PFSK-1 (cell line): ENCODE measurements at regions not wholly inside any gene's neighbourhood (a gene's known extent, or its start where the extent isn't known, plus 50 kb on each side); places are given as distances from the start of the nearest gene placed in this dataset.

Source experiments
- FOXP2 ChIP-seq: optimal IDR thresholded peaks from 2 replicates; pipeline ENCODE3; 2011; ENCODE audit warnings: borderline replicate concordance, control low read depth, inconsistent platforms; ENCODE audit not compliant: insufficient read depth; ENCODE audit errors: extremely low read length, extremely low read depth
- POLR2AphosphoS5 ChIP-seq: IDR thresholded peaks from 2 replicates; pipeline ENCODE4 v1.6.1; 2012; ENCODE audit warnings: low read depth, mild to moderate bottlenecking, control low read depth, low read length, moderate library complexity
- SIN3A ChIP-seq: IDR thresholded peaks from 2 replicates; pipeline ENCODE4 v1.6.1; 2012; ENCODE audit warnings: mild to moderate bottlenecking, low read length, moderate library complexity, borderline replicate concordance; ENCODE audit not compliant: insufficient read depth
- TAF1 ChIP-seq: IDR thresholded peaks from 2 replicates; pipeline ENCODE4 v1.6.1; 2012; ENCODE audit warnings: low read length, control low read depth, borderline replicate concordance; ENCODE audit not compliant: insufficient read depth
- TF ChIP-seq, protein P1 (sequence below), 2 experiments: IDR thresholded peaks; 2 replicates each; pipeline versions ENCODE4 v1.6.1 to v1.8.0; 2011 to 2012; ENCODE audit warnings: low read depth in 2 of 2, low read length in 2 of 2, control low read depth in 1 of 2, inconsistent platforms in 1 of 2, mild to moderate bottlenecking in 1 of 2, moderate library complexity in 1 of 2; ENCODE audit not compliant: insufficient read depth in 1 of 2

DNA sequence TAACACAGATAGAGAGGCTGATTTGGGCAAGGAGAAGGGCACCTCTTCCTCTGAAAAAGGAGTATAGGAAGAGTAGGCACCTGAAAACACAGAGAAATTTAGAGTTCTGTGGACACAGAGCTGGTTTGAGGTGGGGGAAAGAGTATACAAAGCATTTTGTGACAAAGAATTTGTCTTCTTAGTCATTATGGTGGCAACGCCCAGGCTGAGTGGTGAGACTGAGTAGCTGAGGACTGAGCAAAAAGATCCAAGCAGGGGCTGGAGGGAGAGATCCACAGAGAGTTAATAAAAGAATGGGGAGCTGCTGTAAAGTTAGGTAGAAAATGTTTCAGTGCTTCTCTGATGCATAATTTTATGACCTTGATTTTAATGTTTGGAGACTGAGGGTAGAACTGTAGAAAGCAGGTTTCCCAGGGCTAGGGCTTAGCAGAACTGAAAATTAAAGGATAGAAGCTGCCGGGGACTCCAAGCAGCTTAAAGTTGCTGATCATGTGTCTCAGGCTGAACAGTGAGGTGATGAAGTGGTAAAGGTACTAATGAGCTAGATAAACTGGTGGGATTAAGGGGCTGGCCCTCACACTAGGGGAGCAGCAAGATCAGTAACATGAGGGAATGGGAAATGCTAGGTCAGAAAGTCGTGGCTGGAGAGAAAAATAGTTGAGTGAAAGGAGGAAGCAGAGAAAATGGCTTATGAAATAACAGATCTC, 118.9 kb downstream of the CEP44 start:
- no peak for TF ChIP-seq TAF1
- TF ChIP-seq, protein P1, sequence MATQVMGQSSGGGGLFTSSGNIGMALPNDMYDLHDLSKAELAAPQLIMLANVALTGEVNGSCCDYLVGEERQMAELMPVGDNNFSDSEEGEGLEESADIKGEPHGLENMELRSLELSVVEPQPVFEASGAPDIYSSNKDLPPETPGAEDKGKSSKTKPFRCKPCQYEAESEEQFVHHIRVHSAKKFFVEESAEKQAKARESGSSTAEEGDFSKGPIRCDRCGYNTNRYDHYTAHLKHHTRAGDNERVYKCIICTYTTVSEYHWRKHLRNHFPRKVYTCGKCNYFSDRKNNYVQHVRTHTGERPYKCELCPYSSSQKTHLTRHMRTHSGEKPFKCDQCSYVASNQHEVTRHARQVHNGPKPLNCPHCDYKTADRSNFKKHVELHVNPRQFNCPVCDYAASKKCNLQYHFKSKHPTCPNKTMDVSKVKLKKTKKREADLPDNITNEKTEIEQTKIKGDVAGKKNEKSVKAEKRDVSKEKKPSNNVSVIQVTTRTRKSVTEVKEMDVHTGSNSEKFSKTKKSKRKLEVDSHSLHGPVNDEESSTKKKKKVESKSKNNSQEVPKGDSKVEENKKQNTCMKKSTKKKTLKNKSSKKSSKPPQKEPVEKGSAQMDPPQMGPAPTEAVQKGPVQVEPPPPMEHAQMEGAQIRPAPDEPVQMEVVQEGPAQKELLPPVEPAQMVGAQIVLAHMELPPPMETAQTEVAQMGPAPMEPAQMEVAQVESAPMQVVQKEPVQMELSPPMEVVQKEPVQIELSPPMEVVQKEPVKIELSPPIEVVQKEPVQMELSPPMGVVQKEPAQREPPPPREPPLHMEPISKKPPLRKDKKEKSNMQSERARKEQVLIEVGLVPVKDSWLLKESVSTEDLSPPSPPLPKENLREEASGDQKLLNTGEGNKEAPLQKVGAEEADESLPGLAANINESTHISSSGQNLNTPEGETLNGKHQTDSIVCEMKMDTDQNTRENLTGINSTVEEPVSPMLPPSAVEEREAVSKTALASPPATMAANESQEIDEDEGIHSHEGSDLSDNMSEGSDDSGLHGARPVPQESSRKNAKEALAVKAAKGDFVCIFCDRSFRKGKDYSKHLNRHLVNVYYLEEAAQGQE (IDR thresholded peaks at IDR 0.05; ENCODE audit: insufficient read depth in 1 of 2, low read depth in 2 of 2, low read length in 2 of 2), result no peak
- no peak for TF ChIP-seq POLR2AphosphoS5
- TF ChIP-seq FOXP2, result no peak
- no peak for TF ChIP-seq SIN3A

DNA sequence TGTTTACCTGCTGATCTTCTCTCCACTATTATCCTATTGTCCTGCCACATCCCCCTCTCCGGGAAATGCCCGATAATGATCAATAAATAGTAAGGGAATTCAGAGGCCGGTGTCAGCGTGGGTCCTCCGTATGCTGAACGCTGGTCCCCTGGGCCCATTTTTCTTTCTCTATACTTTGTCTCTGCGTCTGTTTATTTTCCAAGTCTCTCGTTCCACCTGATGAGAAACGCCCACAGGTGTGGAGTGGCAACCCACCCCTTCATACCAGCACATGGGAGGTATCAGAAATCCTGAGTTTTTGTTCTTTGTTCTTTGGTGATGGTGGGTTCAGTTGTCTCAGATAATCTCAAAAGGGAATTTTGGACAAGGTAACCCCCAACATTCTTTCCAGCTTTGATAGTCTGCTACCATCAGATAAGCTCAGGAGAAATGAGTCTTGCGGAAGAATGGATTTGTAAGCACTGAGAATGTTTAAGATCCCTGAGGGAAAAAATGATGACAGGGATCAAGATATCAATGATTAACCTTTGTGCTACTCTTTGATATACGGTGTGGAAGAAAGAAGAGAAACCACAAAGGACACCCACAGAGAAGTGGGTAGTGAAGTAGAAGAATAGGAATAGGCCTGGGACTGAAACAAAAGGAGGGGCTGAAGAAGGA, 117.9 kb downstream of the CEP44 start:
- no peak for TF ChIP-seq SIN3A
- no peak for TF ChIP-seq POLR2AphosphoS5
- TF ChIP-seq TAF1, result no peak
- TF ChIP-seq, protein P1 (IDR thresholded peaks at IDR 0.05; ENCODE audit: insufficient read depth in 1 of 2, low read depth in 2 of 2, low read length in 2 of 2), result no peak
- TF ChIP-seq FOXP2, result no peak

DNA sequence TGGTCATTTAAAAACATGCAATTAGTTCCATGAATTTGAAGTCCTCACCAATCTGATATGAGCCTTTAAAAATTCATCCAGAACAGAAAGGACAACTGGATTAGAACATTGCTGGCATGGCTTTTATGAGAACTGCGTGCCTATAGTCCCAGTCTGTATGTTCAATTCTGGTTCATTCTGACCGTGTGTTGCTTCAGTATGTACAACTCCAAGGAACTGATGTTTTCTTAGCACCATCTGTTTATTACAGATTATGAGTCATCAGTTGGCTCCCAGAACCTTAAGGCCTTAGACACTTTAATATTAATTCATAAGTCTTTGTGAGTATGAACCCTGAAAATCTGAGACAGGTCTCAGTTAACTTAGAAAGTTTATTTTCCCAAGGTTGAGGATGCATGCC, 115.0 kb downstream of the CEP44 start:
- TF ChIP-seq SIN3A (no peak), POLR2AphosphoS5 (no peak), TAF1 (no peak), FOXP2 (no peak)
- TF ChIP-seq, protein P1 (IDR thresholded peaks at IDR 0.05; ENCODE audit: insufficient read depth in 1 of 2, low read depth in 2 of 2, low read length in 2 of 2), result no peak

DNA sequence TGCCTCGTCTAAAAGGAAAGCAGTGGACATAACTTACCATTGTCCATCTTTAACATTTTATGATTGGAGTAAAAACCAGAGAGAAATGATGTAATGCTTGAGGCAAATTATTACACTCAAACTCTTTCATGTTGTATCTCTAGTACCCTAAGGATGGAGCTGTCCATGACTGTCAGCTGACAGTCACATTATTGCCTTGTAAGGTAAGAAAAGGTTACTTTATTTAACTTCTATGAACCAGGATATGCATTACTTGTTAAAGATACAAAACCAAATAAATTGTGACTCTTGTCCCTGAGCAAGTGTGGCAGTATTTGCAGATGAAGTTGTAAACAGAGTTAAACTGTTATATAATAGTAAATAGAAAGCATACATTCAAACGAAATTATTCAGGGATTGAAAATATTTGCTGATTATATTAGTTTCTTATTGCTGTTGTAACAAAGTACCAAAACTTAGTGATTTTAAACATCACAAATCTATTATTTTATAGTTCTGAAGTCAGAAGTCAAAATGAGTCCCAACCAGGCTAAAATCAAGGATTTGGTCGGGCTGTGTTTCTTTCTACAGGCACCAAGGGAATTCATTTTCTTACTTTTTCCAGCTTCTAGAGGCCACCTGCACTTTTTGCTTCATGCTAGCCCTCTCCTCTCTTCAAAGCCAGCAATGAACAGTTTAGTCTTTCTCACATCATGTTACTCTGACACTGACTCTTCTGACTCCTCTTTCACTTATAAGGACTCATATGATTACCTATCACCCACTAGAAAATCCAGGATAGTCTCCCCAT, 113.8 kb downstream of the CEP44 start:
- TF ChIP-seq POLR2AphosphoS5 (no peak), FOXP2 (no peak), TAF1 (no peak), SIN3A (no peak)
- TF ChIP-seq, protein P1 (IDR thresholded peaks at IDR 0.05; ENCODE audit: insufficient read depth in 1 of 2, low read depth in 2 of 2, low read length in 2 of 2), result no peak
